Left ventricle myocardium inferior (tissue), 1 donor: ENCODE measurements at regions not wholly inside any gene's neighbourhood (a gene's known extent, or its start where the extent isn't known, plus 50 kb on each side); places are given as distances from the start of the nearest gene placed in this dataset.
"Not testable (repeated sequence)": the region's sequence is repeated elsewhere in the genome, so short reads cannot be mapped to it uniquely, and the experiment has no call there.

ENCODE experiments used
- DNase-seq: peaks from one replicate; pipeline ENCODE4 v3.0.0-alpha.2; 2020
- H3K27ac ChIP-seq: fragments of 200-600 bp; replicated peaks from 2 replicates; pipeline ENCODE4 v1.8.0; 2021
- H3K27me3 ChIP-seq: fragments of 200-600 bp; 2 replicates; pipeline ENCODE4 v1.8.0; 2021; ENCODE audit warnings: low read depth
- H3K36me3 ChIP-seq: fragments of 200-600 bp; 2 replicates; pipeline ENCODE4 v1.8.0; 2021
- H3K4me1 ChIP-seq: fragments of 200-600 bp; 2 replicates; pipeline ENCODE4 v1.8.0; 2021
- H3K4me3 ChIP-seq: fragments of 200-600 bp; 2 replicates; pipeline ENCODE4 v1.8.0; 2021; ENCODE audit warnings: mild to moderate bottlenecking, moderate library complexity
- H3K9me3 ChIP-seq: fragments of 200-600 bp; replicated peaks from 2 replicates; pipeline ENCODE4 v1.8.0; 2021
- intact Hi-C: fragments of 100-400 bp; cut with micrococcal nuclease; formaldehyde crosslinking; loops from one replicate; pipeline ENCODE4 v1.11.0; 2022
- TF ChIP-seq, protein P1 (sequence below): fragments of 200-600 bp; IDR thresholded peaks from 2 replicates; pipeline ENCODE4 v1.8.0; 2021; ENCODE audit warnings: antibody characterized with exemption, mild to moderate bottlenecking, borderline replicate concordance
- donor health status: DM: no; HTN: yes; CAD: no; lungs with severe emphysema.

- Histone ChIP-seq H3K27me3 (no peaks in the 10 kb centered on the region), H3K4me1 (no peaks in the 10 kb centered on the region), H3K4me3 (no peak overlapping the region), H3K27ac (no peak overlapping the region), H3K9me3 (peaks cover 23% of the 10 kb centered on the region), H3K36me3 (no peaks in the 10 kb centered on the region)
- DNase-seq = no peak
- TF ChIP-seq, protein P1, sequence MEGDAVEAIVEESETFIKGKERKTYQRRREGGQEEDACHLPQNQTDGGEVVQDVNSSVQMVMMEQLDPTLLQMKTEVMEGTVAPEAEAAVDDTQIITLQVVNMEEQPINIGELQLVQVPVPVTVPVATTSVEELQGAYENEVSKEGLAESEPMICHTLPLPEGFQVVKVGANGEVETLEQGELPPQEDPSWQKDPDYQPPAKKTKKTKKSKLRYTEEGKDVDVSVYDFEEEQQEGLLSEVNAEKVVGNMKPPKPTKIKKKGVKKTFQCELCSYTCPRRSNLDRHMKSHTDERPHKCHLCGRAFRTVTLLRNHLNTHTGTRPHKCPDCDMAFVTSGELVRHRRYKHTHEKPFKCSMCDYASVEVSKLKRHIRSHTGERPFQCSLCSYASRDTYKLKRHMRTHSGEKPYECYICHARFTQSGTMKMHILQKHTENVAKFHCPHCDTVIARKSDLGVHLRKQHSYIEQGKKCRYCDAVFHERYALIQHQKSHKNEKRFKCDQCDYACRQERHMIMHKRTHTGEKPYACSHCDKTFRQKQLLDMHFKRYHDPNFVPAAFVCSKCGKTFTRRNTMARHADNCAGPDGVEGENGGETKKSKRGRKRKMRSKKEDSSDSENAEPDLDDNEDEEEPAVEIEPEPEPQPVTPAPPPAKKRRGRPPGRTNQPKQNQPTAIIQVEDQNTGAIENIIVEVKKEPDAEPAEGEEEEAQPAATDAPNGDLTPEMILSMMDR = no peak
- intact Hi-C loops = no loop called here
Measured at GRCh38 chr6:119942078-119942752, 592.7 kb upstream of the MAN1A1 start.

- Histone ChIP-seq H3K36me3 (no peaks in the 10 kb centered on the region), H3K9me3 (peaks cover 26% of the 10 kb centered on the region), H3K27me3 (no peaks in the 10 kb centered on the region), H3K4me3 (no peak overlapping the region), H3K4me1 (no peaks in the 10 kb centered on the region), H3K27ac (no peak overlapping the region)
- DNase-seq = no peak
- TF ChIP-seq, protein P1 = no peak
- intact Hi-C loops = no loop called here
Measured at GRCh38 chr6:119938752-119939151, 589.2 kb upstream of the MAN1A1 start.

GRCh38 chr6:119934816-119935215, 585.3 kb upstream of the MAN1A1 start:
- DNase-seq = no peak
- Histone ChIP-seq H3K4me3 (no peak overlapping the region), H3K4me1 (no peaks in the 10 kb centered on the region), H3K27me3 (no peaks in the 10 kb centered on the region), H3K36me3 (no peaks in the 10 kb centered on the region), H3K9me3 (peaks cover 25% of the 10 kb centered on the region), H3K27ac (no peak overlapping the region)
- TF ChIP-seq, protein P1 = no peak
- intact Hi-C loops = no loop called here

GRCh38 chr6:119929121-119929520, 579.6 kb upstream of the MAN1A1 start:
- Histone ChIP-seq H3K27me3 (no peaks in the 10 kb centered on the region), H3K4me1 (no peaks in the 10 kb centered on the region), H3K9me3 (peaks cover 29% of the 10 kb centered on the region), H3K27ac (no peak overlapping the region), H3K36me3 (no peaks in the 10 kb centered on the region), H3K4me3 (no peak overlapping the region)
- intact Hi-C loops = no loop called here
- TF ChIP-seq, protein P1 = no peak
- no peak for DNase-seq

DNA sequence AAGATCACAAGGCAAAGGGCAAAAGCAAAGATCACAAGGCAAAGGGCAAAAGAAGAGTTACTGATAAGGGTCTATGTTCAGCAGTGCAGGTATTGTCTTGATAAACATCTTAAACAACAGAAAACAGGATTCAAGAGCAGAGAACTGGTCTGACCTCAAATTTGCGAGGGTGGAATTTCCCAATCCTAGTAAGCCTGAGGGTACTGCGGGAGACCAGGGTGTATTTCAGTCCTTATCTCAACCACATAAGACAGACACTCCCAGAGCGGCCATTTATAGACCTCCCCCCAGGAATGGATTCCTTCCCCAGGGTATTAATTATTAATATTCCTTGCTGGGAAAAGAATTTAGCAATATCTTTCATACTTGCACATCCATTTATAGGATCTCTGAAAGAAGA, 575.3 kb upstream of the MAN1A1 start:
- H3K4me3 ChIP-seq, H3K27ac ChIP-seq, H3K4me1 ChIP-seq, DNase-seq, H3K27me3 ChIP-seq, H3K36me3 ChIP-seq, intact Hi-C loops: not testable (repeated sequence)
- H3K9me3 ChIP-seq = peaks cover 71% of the 10 kb centered on the region

GRCh38 chr6:119922814-119923213, 573.3 kb upstream of the MAN1A1 start:
- H3K4me3 ChIP-seq = no peak overlapping the region
- peaks cover 74% of the 10 kb centered on the region for H3K9me3 ChIP-seq
- no peak for DNase-seq
- no peaks in the 10 kb centered on the region for H3K27me3 ChIP-seq
- H3K4me1 ChIP-seq = no peaks in the 10 kb centered on the region
- no peak overlapping the region for H3K27ac ChIP-seq
- intact Hi-C loops = no loop called here
- TF ChIP-seq, protein P1 = no peak
- H3K36me3 ChIP-seq = no peaks in the 10 kb centered on the region
